Brain microvascular endothelial cell (primary cell): ENCODE measurements at regions not wholly inside any gene's neighbourhood (a gene's known extent, or its start where the extent isn't known, plus 50 kb on each side); places are given as distances from the start of the nearest gene placed in this dataset.

Experiments
- DNase-seq: peaks from one replicate; pipeline ENCODE4 v3.0.0-alpha.2; 2020
- H3K27ac ChIP-seq: fragments of 250-450 bp; sonication (Bioruptor Pico); 2 replicates; pipeline ENCODE4 v1.5.1; 2020; ENCODE audit warnings: mild to moderate bottlenecking, moderate library complexity
- H3K27me3 ChIP-seq: fragments of 250-450 bp; sonication (Bioruptor Pico); replicated peaks from 2 replicates; pipeline ENCODE4 v1.5.1; 2020; ENCODE audit warnings: mild to moderate bottlenecking
- H3K36me3 ChIP-seq: fragments of 250-450 bp; sonication (Bioruptor Pico); replicated peaks from 2 replicates; pipeline ENCODE4 v1.5.1; 2020; ENCODE audit warnings: mild to moderate bottlenecking
- H3K4me3 ChIP-seq: 2 replicates; pipeline ENCODE4 v1.5.1; 2011; ENCODE audit warnings: low read depth, mild to moderate bottlenecking, control low read depth, low read length, moderate library complexity
- CTCF ChIP-seq: IDR thresholded peaks from 2 replicates; pipeline ENCODE4 v1.5.1; 2011; ENCODE audit warnings: low read depth, mild to moderate bottlenecking, moderate library complexity, low read length, control low read depth, inconsistent platforms; ENCODE audit errors: missing control alignments
- in situ Hi-C: cut with HindIII; loops from 2 replicates; pipeline ENCODE4 v1.10.0; 2017; ENCODE audit warnings: low sequenced_read_pairs, low pct_ligation_motif_present

- DNase-seq, result no peak
- Histone ChIP-seq H3K27ac (no peak overlapping the region), H3K36me3 (no peaks in the 10 kb centered on the region), H3K4me3 (no peak overlapping the region), H3K27me3 (no peaks in the 10 kb centered on the region)
- in situ Hi-C loops, result no loop called here
- no peak for TF ChIP-seq CTCF
Observed at GRCh38 chr1:69376408-69376807, 191.3 kb upstream of the LRRC7 start.

GRCh38 chr1:69377507-69377906 lies 190.2 kb upstream of the LRRC7 start:
- no peak for TF ChIP-seq CTCF
- no peak for DNase-seq
- Histone ChIP-seq H3K27ac (no peak overlapping the region), H3K36me3 (no peaks in the 10 kb centered on the region), H3K27me3 (no peaks in the 10 kb centered on the region), H3K4me3 (no peak overlapping the region)
- in situ Hi-C loops, result no loop called here

- no peaks in the 10 kb centered on the region for H3K36me3 ChIP-seq
- TF ChIP-seq CTCF, result no peak
- DNase-seq, result no peak
- in situ Hi-C loops, result no loop called here
- H3K4me3 ChIP-seq, result no peak overlapping the region
- H3K27ac ChIP-seq, result no peak overlapping the region
- H3K27me3 ChIP-seq, result no peaks in the 10 kb centered on the region
Observed at GRCh38 chr1:69388044-69388443, 179.7 kb upstream of the LRRC7 start.

- TF ChIP-seq CTCF, result no peak
- no peaks in the 10 kb centered on the region for H3K27me3 ChIP-seq
- in situ Hi-C loops, result no loop called here
- DNase-seq, result no peak
- H3K4me3 ChIP-seq, result no peak overlapping the region
- no peak overlapping the region for H3K27ac ChIP-seq
- H3K36me3 ChIP-seq, result no peaks in the 10 kb centered on the region
Observed at GRCh38 chr1:69400128-69400527, 167.6 kb upstream of the LRRC7 start.

GRCh38 chr1:69401879-69402278 lies 165.8 kb upstream of the LRRC7 start:
- no peaks in the 10 kb centered on the region for H3K36me3 ChIP-seq
- no peak for TF ChIP-seq CTCF
- peak; percentile 12 for DNase-seq
- no peak overlapping the region for H3K27ac ChIP-seq
- H3K27me3 ChIP-seq, result no peaks in the 10 kb centered on the region
- in situ Hi-C loops, result no loop called here
- H3K4me3 ChIP-seq, result no peak overlapping the region

- Histone ChIP-seq H3K27me3 (no peaks in the 10 kb centered on the region), H3K27ac (peak overlapping the region; percentile 31), H3K36me3 (no peaks in the 10 kb centered on the region), H3K4me3 (no peak overlapping the region)
- DNase-seq, result peak; percentile 32
- no peak for TF ChIP-seq CTCF
- in situ Hi-C loops, result no loop called here
Observed at GRCh38 chr1:69403756-69404320, 163.9 kb upstream of the LRRC7 start.
